Stimulated activated CD4-positive, alpha-beta T cell treated with anti-CD3 and anti-CD28 coated beads, Interleukin-1b, Interleukin-23, amount 100 ng/mL, for 24 hours (primary cell): ENCODE measurements at regions not wholly inside any gene's neighbourhood (a gene's known extent, or its start where the extent isn't known, plus 50 kb on each side); places are given as distances from the start of the nearest gene placed in this dataset.
"Not testable (repeated sequence)": the region's sequence is repeated elsewhere in the genome, so short reads cannot be mapped to it uniquely, and the experiment has no call there.

ENCODE experiments used
- DNase-seq, 4 experiments: peaks; one replicate each; pipeline ENCODE4 v3.0.0-alpha.2; 2020; ENCODE audit warnings: low read depth in 4 of 4, low spot score in 1 of 4

DNA sequence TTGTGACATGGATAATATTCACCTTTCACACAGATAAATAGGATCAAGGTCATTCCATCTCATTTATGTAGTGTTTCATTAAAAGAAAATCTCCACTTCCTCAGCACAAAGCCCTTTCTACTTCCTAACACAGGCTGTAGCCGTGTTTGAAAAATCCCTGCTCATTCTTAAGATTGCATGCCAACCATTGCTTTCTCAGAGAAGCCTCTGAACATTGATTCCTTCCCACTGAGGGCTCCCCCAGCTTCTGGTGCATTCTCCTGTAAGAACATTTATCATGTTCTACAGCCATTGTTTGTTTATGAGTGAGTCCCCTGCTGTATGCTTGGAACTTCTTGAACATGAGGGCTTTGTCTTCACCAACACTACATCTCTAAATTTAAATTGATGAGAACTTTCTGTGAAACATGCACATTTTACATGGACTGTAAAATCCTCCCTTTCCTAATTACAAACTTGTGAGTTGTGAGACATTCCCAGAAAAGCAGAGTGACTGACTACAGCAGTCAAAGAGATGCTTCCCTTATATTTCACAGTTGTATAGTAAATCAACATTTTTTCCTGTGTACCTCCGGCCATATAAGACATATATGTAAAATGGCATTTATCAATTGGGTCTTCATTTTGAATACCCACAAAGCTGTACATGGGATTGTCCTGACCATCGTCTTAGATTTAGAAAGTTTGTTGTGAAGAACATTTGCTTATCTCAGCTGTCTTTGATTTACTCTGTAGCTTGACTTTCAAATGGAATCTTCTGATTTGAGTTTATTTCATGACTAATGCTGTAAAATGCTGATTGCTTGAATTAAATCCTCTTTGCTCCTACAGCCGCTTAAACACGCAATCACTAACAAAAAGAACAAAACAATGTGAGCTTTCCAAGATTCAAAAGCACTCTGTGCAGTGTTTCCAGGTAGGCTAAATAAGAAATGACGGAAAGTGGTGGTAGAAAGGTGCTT lies 600.5 kb upstream of the SLIT2 start:
- DNase-seq = no peak

DNA sequence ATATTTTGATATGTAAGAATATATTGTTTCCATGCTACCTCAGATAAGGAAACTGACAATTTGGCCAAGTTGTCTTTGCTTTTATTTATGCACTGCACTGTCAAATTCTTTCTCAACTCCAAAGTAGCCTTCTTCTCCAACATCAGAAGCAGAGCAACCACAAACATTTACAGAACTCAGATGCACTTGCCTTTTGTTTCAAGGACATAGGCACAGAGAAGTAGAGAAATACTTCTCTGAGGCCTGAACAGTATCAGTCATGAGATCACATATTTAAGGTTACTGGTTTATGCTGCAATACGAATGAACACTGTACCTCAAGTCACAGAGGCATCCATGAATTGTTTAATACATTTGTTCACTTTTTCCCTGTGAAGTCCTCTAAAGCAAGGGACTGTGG lies 606.1 kb upstream of the SLIT2 start:
- DNase-seq = no peak

DNA sequence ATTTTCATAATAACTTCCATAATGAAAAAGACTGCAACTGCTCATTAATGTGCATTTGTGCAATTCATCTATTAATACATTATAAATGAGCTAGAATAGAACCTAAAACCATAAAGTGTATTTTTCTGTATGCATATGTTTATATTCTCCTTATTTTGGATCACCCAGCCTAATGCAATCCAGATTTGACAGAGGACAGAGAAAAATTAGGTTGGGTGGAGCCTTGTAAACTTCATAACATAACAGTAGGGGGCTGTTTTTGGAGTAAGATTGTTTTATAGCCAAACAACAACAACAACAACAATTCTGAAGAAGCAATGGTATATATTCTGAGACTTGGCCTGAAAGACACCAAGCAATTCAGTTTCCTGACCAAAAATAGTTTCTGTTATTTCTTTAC lies 615.3 kb upstream of the SLIT2 start:
- DNase-seq = no peak

DNA sequence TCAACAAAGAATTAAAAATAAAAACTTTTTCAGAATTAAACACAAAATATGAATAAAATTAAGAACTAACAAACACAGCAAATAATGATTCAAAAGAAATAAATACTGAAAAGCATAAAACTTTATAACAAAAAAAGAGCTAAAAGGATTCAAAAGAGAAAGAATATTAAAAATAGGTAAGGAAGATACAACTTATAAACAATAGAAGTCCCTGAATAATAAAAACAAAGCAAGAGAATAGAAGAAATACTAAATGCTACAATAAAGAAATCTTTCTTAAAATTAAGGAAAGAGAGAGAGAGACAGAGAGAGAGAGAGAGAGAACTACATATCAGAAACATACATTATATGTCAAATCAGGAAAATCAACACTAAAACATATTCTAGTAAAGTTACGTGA lies 619.9 kb upstream of the SLIT2 start:
- no peak for DNase-seq

DNA sequence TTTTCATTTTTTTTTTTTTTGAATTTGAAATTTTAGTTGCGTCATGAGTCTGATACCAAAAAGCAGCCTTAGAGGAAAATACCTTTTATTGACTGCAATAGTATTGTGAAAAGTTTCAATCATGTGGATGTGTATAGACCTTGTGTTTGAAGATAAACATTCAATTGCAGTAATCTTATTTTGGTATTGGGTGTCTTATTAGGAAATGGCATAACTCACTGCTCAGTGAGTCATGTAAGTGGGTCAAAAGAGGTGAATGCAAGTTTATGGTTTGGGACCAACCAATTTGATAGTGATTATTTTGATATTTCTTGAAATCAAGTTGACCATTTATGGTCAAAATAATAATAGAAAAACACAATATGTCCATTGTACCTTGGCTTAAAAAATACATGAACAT lies 627.8 kb upstream of the SLIT2 start:
- no peak for DNase-seq

DNA sequence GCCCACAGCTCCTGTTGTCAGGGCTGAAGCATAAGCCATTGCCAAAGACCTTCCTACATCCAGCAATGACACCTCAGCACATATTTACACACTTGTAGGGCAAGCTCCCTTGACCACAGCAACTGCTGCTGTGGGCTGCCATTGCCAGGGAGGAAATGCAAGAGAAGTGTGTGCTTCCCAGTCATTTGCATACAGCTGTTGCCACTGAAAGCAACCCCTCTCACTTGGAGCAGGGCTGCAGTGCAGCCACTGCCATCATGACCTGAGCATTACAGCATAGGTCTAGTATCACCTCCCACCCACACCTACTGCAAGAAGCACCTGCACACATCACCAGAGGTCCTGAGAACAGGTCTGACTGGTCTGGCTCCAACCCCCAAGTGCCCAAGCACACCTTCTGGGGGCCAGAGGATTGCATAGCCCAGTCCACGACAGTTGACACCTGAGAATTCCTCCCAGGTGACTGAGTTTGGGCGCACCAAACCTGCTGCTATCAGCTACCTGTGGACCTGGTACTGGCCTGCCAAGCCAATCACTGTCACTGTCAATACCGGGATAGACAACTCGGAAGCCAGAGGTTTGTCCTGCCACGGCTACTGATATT lies 636.5 kb upstream of the SLIT2 start:
- DNase-seq = no peak

DNA sequence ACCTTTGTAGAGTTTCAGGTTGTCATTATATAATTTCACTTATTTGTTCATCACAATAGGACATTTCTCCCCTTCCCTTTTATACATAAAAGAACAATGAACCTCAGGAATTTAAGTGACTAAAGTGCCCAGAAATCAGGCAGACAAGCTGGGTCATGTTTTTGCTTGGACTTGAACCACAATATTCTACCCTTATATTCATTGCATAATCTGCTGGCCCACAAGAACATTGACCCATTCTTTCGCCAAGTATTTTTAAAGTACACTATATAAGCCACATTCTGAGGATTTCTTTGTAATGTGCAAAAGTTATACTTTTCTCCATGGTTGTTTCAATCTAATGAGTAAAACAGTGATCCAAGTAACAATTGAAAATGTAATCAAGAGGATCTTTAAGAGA lies 637.5 kb upstream of the SLIT2 start:
- no peak for DNase-seq

DNA sequence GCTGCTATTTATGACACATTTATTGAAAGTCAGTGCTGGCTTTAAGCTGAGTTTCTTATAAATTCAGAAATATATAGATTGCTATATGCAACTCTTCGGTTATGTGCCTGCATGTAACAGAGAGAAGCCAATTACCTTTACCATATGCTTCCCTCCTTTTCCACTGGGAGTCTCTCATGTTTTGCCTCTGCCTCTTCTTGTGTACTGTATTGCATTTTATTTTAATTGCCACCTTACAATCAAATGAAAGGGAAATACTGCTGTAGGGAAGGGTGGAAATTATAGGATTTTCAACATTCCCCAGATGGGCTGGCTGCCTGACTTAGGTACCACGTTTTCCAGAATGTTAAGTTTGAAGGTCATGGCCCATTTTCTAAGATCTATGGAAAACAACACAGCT lies 655.4 kb upstream of the SLIT2 start:
- no peak for DNase-seq

DNA sequence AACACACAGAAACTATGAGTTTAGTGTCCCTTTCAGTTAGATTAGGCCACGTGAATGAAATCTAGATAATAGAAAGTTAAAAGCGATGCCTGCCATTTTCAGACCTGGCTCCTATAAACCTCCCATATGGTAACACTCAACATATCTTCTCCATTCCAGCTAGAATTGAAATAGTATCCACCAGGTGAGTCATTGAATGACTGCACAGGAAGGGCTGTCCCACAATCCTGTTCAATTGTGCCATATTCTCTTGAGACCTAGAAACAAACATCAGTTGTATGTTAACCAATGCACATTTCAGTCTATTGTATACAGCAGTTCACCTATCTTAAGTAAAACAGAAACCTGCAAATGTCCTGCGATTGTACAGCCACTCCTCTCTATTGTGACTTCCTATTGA lies 659.3 kb upstream of the SLIT2 start:
- no peak for DNase-seq

DNA sequence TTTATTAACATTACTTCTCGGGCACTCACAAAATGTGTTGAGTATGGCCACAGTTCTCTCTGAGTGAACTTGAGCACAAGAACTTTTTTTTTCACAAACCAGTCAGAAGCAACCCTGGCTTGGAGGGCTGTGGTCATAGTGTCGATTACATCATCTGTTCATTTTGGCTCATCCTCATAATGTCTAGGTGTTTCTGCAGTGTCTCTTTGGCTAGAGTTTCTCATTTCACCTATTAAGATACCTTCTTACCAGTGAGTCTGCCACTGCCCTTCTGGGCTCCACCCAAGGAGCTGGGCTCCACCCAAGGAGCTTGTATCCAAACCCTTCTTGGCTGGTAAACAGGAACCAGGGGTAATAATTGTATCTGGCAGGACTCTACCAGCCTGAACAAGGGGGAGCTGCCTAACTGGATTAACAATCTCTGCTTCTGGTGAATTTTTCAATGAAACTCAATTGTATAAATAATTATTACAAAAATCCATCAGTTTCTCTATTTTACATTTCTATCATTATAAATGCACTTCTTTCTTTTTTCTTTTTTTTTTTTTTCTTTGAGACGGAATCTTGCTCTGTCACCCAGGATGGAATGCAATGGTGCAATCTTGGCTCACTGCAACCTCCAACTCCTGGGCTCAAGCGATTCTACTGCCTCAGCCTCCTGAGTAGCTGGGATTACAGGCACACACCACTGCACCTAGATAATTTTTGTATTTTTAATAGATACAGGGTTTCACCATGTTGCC lies 667.7 kb upstream of the SLIT2 start:
- DNase-seq = no peak

DNA sequence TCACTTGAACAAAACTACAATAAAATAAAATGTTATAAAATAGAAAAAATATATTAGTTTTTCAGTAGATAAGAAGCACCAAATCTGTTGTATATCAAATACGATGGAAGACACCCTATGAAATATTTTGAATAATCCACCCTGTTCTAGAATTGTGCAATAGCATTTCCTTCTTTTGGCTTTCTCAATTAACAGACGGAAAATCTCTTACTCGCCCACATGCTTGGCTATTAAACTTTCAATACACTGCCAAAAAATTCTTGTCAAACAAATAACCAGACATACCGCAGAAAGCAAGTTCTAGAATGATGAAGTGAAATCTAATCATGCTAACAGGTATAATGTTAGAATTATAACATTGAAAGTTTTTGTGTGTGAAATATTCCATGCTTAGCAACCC lies 671.6 kb upstream of the SLIT2 start:
- DNase-seq = no peak

DNA sequence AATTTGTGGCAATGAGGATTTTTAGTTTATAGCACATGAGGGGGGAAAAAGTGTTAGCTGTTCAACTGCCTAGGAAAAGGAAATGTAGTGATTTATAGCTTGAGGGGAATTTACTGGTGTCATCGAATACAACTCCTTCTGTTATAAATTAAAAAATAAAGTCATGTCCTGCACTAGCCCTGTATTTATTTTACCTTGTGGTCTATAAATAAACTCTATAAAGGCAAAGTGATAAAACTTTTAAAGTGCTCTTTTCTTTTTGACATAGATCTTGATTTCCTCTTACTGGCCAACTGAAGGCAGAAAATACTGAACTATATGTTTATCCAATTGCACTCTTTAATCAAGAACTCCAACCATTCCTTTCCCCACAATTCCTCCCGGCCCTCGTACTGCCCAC lies 672.1 kb upstream of the SLIT2 start:
- no peak for DNase-seq

DNA sequence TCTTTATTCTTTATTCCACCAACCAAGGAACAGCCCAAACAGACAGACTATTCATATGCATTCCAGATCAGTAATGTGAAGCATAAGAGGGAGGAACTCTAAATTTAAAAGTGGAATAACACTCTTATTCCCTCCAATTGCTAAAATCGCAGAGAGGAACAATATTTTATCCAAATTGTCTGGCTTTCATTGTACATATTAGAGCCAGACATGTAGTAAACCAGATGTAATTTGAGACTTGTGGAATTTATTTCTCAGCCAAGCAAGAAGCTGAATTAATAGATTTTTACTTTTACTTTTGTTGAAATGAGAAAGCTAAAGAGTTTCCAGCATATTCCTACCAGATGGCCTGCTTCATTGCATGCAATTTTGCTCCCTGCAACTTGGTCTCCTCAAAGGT lies 674.6 kb upstream of the SLIT2 start:
- no peak for DNase-seq

DNA sequence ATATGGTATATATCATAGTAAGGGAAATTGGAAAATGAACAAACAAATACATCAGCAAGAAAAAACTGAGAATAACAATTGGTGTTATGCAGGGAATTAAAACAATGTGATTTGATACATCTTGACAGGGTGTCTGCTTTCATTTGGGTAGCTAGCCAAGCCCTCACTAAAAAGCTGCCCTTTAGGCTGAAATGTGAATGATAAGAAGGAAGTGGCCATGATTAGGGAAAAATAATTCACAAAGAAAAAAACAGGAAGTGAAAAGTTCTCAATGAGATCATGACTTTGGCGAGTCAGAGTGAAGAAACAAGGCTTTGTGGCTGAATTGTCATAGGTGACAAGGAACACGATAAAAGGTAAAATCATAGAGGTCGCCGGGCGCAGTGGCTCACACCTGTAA lies 675.8 kb upstream of the SLIT2 start:
- DNase-seq = no peak

DNA sequence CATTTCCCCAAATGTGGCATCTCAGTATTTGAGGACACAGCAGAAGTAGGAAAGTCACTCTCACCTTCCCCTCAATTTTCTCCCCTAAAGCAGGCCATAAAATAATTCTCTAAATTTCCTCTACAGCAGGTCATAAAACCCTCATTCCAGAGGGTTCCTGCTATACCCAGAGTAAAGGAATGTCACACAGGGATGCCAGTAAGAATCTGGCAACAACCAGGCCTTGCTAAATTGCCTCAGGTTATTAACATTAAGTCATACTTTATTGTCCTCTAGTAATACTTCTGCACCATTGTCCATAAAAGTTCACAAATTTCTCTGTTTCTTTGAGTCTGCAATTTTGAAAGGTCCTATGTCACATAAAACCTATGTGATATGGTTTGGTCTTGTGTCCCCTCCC lies 685.7 kb upstream of the SLIT2 start:
- no peak for DNase-seq

DNA sequence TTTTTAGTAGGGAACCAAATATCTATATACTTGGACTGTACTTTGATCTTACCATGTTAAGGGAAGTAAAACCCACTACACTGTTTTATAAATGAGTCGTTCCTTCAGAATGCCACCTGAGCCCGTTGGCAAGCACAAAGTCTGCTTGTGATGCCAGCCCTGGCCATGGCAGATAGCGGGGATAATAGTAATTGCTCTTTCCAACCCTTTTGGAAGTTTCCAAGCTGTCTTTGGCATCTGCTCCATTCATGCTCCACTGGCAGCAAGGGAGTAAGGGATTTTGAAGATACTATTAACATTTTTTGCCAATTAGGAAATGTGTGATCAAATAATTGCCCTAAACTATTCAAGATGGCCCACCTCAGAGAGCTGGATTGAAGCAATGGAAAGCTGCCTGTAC lies 689.2 kb upstream of the SLIT2 start:
- DNase-seq = no peak

DNA sequence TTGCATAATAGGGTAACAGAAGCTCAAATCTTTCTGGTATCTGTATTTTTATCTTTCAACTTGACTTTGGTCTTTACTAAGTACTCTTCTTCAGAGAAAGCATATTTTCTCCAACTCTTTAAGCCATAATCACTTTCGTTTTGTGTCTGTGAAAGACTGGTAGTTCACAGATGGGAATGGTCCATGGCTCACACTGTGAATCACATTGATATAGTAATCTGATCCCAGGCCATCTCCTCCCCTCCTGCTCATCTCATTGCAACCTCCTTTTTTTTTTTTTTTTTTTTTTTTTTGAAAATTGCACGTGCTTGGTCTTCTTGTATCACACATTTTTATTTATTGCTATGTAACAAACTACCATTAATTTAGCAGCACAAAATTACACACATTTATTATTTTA lies 694.5 kb upstream of the SLIT2 start:
- DNase-seq = no peak

DNA sequence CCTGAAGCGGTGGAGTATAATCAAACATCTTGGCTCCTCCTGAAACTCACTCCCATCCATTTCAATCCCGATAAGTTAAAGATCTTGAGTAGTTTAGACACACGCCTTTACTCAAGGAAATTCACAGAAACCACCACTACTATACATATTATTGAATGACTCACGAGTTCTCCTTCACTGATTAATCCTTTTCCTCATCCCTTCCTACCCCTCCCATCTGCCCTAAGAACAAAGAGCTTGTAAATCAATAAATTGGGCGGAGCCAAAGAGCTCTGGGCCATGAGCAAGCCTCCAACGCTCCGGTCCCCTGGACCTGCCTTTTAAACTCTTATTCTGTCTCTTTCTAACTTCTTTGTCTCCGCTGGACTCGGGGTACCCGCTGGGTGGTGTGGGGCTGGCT lies 695.4 kb upstream of the SLIT2 start:
- DNase-seq = not testable (repeated sequence)

DNA sequence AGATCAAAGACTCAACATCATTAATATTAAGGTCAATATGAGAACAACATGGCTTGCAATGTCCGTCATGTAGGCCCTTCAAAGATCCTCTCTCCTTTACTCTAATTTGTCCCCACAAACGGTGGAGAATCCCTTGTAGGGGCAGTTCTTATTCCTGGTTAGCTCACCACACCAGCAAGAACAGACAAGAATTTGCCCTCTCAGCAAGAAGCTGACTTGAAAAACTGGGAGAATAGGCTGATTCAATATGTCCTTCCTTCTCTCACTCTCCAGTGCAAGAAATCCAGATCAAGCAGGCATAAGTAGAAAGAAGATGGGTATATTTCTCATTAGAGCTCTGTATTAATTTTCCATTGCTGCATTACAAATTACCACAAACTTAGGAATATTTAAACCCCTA lies 704.2 kb upstream of the SLIT2 start:
- DNase-seq = no peak

DNA sequence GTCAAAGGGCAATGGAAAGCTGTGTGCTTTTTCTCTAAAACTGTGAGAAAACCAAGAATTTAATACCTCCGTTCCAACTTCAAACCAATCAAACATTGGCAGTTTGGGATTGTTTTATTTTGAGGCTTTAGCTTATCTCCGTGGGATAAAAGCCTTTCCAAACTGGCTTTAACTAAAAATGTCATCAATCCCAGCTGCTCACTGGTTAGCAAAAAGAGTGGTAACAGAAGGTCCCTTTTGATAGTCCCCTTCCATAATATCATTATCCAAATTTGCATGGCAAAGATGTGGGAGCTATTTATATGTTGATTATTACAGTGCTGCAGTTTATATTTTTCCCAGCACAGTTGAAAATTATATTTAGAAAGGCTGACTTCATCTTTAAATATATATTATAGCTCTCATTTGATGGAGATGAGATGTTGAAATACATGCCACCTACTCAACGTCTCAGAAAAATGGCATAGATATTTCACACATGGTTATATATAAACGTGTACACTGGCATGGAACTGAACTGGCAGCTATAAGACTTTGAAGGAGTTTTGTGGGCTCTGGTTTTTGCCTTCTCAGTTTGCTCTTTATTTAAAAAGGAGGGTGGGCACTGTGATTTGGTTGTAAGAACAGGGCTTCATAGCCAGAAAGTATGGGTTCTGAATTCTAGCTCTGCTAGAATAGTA lies 707.1 kb upstream of the SLIT2 start:
- no peak for DNase-seq

DNA sequence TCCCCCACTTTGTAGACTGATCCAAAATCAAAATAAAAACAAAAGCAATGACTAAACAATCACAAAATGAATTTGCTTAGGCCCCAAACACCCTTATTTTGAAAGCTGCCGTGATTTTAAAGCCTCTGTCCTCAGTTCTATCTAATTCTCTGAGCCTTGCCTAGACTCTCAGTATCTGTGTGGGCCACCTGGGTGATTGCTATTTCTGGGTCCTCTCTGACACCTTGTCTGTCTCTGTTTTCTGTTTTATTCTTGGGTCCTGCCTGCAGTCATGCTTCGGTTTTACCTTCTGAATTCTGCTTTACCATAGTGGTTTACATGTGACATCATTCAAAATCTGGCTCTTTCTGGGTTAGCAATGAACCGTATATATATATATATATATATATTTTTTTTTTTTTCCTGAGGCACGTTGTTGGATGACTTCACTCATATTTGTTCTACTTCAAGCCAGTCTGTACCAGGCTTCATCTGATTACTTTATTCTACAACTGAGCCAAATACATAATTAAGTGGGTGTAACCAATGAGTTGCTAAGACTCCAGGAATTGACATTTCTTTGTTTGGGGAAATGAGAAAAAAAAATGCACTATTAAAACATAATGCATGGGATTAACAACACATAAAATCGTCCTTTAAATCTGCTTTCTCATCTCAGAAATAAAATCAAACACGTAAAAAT lies 710.7 kb upstream of the SLIT2 start:
- no peak for DNase-seq
